A549 (cell line): ENCODE measurements at regions not wholly inside any gene's neighbourhood (a gene's known extent, or its start where the extent isn't known, plus 50 kb on each side); places are given as distances from the start of the nearest gene placed in this dataset.
A peak's percentile ranks its signal among the peaks of the same experiment; 100 is the strongest.

ENCODE experiments used
- ATAC-seq, 2 experiments: fragments of 200-7000 bp in 1 of 2; fragments of >200 bp in 1 of 2; cut with Nextera tagmentation in 1 of 2; cut with Tn5 transposase in 1 of 2; 3 replicates each; pipeline versions ENCODE4 v1.8.0 to v1.9.1; 2018 to 2020; ENCODE audit warnings: mild to moderate bottlenecking in 1 of 2, moderate library complexity in 1 of 2
- CTCF ChIA-PET: fragments of 300-600 bp; sonication (Branson Sonifier 250); formaldehyde crosslinking; extraction: SDS; loops from one replicate; lab custom pipeline; 2021; ENCODE audit warnings: antibody characterized with exemption, inconsistent platforms; lab: Yijun Ruan, JAX
- POLR2A ChIA-PET: fragments of 350-600 bp; formaldehyde crosslinking; extraction: SDS; loops from one replicate; lab custom pipeline; 2021; ENCODE audit warnings: antibody characterized with exemption, inconsistent platforms; lab: Yijun Ruan, JAX
- DNase-seq, 2 experiments: peaks; one replicate each; pipeline versions ENCODE4 v3.0.0 to v3.0.0-alpha.2; 2011 to 2016; ENCODE audit warnings: low read depth in 1 of 2, low spot score in 1 of 2
- FAIRE-seq: peaks from 2 replicates; lab custom pipeline; 2011; peaks lifted over from hg19 to GRCh38; lab: Jason Lieb, UNC
- H3K27ac ChIP-seq, 2 experiments: fragments of >200 bp; sonication (Bioruptor Twin); formaldehyde crosslinking; 3 replicates each; pipeline ENCODE4 v1.5.1; 2016 to 2017
- H3K4me1 ChIP-seq: fragments of >200 bp; sonication (Bioruptor Twin); formaldehyde crosslinking; 3 replicates; pipeline ENCODE4 v1.6.1; 2016
- H3K4me2 ChIP-seq: fragments of >200 bp; sonication (Bioruptor Twin); formaldehyde crosslinking; 3 replicates; pipeline ENCODE4 v1.6.1; 2016
- H3K4me3 ChIP-seq: fragments of >200 bp; sonication (Bioruptor Twin); formaldehyde crosslinking; 3 replicates; pipeline ENCODE4 v1.5.1; 2016
- H3K9me3 ChIP-seq: fragments of >200 bp; sonication (Bioruptor Twin); formaldehyde crosslinking; 3 replicates; pipeline ENCODE4 v1.6.1; 2016
- BHLHE40 ChIP-seq: IDR thresholded peaks from 2 replicates; pipeline ENCODE4 v1.6.1; 2012; ENCODE audit warnings: low read depth, low read length, inconsistent platforms
- CBX8 ChIP-seq: fragments of 200-600 bp; sonication (generic); IDR thresholded peaks from 2 replicates; pipeline ENCODE4 v1.6.1; 2016
- CHD4 ChIP-seq: fragments of 200-600 bp; sonication (generic); IDR thresholded peaks from 2 replicates; pipeline ENCODE4 v1.6.1; 2016; ENCODE audit warnings: antibody characterized with exemption, mild to moderate bottlenecking, borderline replicate concordance
- EHF ChIP-seq: fragments of 250-450 bp; sonication (Bioruptor Pico); IDR thresholded peaks from 2 replicates; pipeline ENCODE4 v1.5.0; 2020; ENCODE audit warnings: mild to moderate bottlenecking
- EHMT2 ChIP-seq: fragments of 200-600 bp; sonication (generic); IDR thresholded peaks from 2 replicates; pipeline ENCODE4 v1.6.1; 2016; ENCODE audit warnings: antibody characterized with exemption, low read depth, mild to moderate bottlenecking, moderate library complexity
- HEYL ChIP-seq: fragments of 250-450 bp; sonication (Bioruptor Pico); IDR thresholded peaks from 2 replicates; pipeline ENCODE4 v1.8.0; 2021; ENCODE audit warnings: mild to moderate bottlenecking, moderate library complexity
- HOXA7 ChIP-seq: fragments of 250-450 bp; sonication (Bioruptor Pico); IDR thresholded peaks from 2 replicates; pipeline ENCODE4 v1.5.0; 2020; ENCODE audit warnings: mild to moderate bottlenecking, moderate library complexity
- HOXB5 ChIP-seq: fragments of 250-450 bp; sonication (Bioruptor Pico); IDR thresholded peaks from 2 replicates; pipeline ENCODE4 v1.5.0; 2020; ENCODE audit warnings: mild to moderate bottlenecking, moderate library complexity
- JUNB ChIP-seq: fragments of >200 bp; sonication (Bioruptor Twin); formaldehyde crosslinking; IDR thresholded peaks from 2 replicates; pipeline ENCODE4 v1.6.1; 2016
- MAFK ChIP-seq: fragments of 450-650 bp; IDR thresholded peaks from 2 replicates; pipeline ENCODE4 v1.6.1; 2014; ENCODE audit not compliant: partially characterized antibody
- MAZ ChIP-seq: fragments of 150-350 bp; IDR thresholded peaks from 2 replicates; pipeline ENCODE4 v1.6.1; 2014; ENCODE audit warnings: antibody characterized with exemption, low read depth, low read length, borderline replicate concordance
- PHF8 ChIP-seq: fragments of 200-600 bp; sonication (generic); IDR thresholded peaks from 2 replicates; pipeline ENCODE4 v1.6.1; 2016; ENCODE audit warnings: low read depth, mild to moderate bottlenecking, antibody characterized with exemption, moderate library complexity, borderline replicate concordance
- POLR2AphosphoS2 ChIP-seq: conservative IDR thresholded peaks from 2 replicates; pipeline ENCODE4 v1.6.1; 2012; ENCODE audit warnings: low read length, improper control_type of control experiment, inconsistent platforms
- TP53 ChIP-seq: fragments of 250-450 bp; sonication (Bioruptor Pico); IDR thresholded peaks from 2 replicates; pipeline ENCODE4 v1.5.0; 2021; ENCODE audit warnings: mild to moderate bottlenecking, moderate library complexity
- ZFP36 ChIP-seq: fragments of 450-650 bp; IDR thresholded peaks from 2 replicates; pipeline ENCODE4 v1.6.1; 2014; ENCODE audit warnings: borderline replicate concordance; ENCODE audit not compliant: partially characterized antibody
- WGBS: methylation state at CpG from one replicate; pipeline ENCODE4 v1.1.6; 2017; ENCODE audit errors: missing lambda C conversion rate; 5-methylcytosine and 5-hydroxymethylcytosine counted together
- TF ChIP-seq, protein P1 (sequence below): fragments of 250-450 bp; sonication (Bioruptor Pico); IDR thresholded peaks from 2 replicates; pipeline ENCODE4 v1.5.0; 2021; ENCODE audit warnings: mild to moderate bottlenecking, moderate library complexity, borderline replicate concordance
- TF ChIP-seq, protein P2 (sequence below): IDR thresholded peaks from 2 replicates; pipeline ENCODE4 v1.6.1; 2012
- TF ChIP-seq, protein P3 (sequence below): fragments of 450-650 bp; IDR thresholded peaks from 2 replicates; pipeline ENCODE4 v1.6.1; 2014; ENCODE audit warnings: antibody characterized with exemption
- TF ChIP-seq, protein P4 (sequence below): fragments of >200 bp; sonication (Bioruptor Twin); formaldehyde crosslinking; IDR thresholded peaks from 3 replicates; pipeline ENCODE4 v1.5.1; 2016
- TF ChIP-seq, protein P5 (sequence below): fragments of >200 bp; sonication (Bioruptor Twin); formaldehyde crosslinking; IDR thresholded peaks from 2 replicates; pipeline ENCODE4 v1.6.1; 2016
- TF ChIP-seq, protein P6 (sequence below): IDR thresholded peaks from 2 replicates; pipeline ENCODE4 v1.6.1; 2012; ENCODE audit warnings: low read depth, borderline replicate concordance

DNA sequence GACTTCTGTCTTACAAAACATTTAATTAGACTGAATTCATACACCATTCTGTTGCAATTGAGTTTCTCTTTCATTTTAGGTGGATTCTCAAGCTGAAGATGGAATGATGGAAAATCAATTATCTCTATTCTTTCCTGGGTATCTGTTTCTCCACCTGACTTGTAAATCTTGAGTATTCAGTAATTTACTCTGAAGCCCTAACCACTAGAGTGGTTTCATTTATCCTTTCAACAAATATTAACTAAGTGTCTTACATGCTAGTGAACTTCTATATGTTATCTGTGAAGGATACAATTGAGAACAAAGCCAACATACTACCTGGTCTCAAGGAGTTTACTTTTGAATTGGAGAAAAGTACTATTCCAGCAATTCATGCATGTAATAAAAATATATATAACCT lies 94.1 kb upstream of the ZNF804A start (continued):
- TF ChIP-seq, protein P1, sequence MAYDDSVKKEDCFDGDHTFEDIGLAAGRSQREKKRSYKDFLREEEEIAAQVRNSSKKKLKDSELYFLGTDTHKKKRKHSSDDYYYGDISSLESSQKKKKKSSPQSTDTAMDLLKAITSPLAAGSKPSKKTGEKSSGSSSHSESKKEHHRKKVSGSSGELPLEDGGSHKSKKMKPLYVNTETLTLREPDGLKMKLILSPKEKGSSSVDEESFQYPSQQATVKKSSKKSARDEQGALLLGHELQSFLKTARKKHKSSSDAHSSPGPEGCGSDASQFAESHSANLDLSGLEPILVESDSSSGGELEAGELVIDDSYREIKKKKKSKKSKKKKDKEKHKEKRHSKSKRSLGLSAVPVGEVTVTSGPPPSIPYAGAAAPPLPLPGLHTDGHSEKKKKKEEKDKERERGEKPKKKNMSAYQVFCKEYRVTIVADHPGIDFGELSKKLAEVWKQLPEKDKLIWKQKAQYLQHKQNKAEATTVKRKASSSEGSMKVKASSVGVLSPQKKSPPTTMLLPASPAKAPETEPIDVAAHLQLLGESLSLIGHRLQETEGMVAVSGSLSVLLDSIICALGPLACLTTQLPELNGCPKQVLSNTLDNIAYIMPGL, result no peak
- TF ChIP-seq EHF (CRISPR knock-in tag) (no peak), HEYL (CRISPR knock-in tag) (no peak), HOXB5 (CRISPR knock-in tag) (no peak), POLR2AphosphoS2 (no peak), MAZ (no peak), ZFP36 (no peak)
- TF ChIP-seq, protein P2, sequence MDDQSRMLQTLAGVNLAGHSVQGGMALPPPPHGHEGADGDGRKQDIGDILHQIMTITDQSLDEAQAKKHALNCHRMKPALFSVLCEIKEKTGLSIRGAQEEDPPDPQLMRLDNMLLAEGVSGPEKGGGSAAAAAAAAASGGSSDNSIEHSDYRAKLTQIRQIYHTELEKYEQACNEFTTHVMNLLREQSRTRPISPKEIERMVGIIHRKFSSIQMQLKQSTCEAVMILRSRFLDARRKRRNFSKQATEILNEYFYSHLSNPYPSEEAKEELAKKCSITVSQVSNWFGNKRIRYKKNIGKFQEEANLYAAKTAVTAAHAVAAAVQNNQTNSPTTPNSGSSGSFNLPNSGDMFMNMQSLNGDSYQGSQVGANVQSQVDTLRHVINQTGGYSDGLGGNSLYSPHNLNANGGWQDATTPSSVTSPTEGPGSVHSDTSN, result no peak
- TF ChIP-seq, all 56 proteins: peak for 0

DNA sequence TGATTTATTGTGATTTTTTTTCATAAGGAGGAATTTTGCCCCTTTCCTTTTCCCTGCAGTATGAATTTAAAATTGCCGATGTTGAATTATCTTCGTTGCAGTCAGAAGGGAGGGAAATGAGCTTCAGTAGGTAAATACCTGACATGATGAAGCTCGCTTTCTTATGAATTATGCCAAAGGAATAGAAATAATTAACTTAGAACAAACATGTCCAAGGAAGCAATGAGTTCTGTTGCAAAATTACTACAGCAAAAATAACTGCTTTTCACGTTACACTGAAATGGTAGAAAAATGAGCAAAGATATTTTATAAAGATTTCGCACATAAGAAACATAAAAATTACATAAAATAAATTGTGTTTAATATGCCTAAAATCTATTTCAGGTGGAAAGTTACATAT lies 91.1 kb upstream of the ZNF804A start:
- TF ChIP-seq TP53 (CRISPR knock-in tag), result no peak
- TF ChIP-seq, protein P3, sequence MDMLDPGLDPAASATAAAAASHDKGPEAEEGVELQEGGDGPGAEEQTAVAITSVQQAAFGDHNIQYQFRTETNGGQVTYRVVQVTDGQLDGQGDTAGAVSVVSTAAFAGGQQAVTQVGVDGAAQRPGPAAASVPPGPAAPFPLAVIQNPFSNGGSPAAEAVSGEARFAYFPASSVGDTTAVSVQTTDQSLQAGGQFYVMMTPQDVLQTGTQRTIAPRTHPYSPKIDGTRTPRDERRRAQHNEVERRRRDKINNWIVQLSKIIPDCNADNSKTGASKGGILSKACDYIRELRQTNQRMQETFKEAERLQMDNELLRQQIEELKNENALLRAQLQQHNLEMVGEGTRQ, result no peak
- no peak for TF ChIP-seq JUNB
- no peak for TF ChIP-seq HOXA7 (CRISPR knock-in tag)
- TF ChIP-seq BHLHE40, result no peak
- TF ChIP-seq CBX8, result no peak
- TF ChIP-seq, protein P4, sequence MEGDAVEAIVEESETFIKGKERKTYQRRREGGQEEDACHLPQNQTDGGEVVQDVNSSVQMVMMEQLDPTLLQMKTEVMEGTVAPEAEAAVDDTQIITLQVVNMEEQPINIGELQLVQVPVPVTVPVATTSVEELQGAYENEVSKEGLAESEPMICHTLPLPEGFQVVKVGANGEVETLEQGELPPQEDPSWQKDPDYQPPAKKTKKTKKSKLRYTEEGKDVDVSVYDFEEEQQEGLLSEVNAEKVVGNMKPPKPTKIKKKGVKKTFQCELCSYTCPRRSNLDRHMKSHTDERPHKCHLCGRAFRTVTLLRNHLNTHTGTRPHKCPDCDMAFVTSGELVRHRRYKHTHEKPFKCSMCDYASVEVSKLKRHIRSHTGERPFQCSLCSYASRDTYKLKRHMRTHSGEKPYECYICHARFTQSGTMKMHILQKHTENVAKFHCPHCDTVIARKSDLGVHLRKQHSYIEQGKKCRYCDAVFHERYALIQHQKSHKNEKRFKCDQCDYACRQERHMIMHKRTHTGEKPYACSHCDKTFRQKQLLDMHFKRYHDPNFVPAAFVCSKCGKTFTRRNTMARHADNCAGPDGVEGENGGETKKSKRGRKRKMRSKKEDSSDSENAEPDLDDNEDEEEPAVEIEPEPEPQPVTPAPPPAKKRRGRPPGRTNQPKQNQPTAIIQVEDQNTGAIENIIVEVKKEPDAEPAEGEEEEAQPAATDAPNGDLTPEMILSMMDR, result no peak
- TF ChIP-seq PHF8, result no peak
- TF ChIP-seq MAZ, result no peak
- TF ChIP-seq, protein P5, sequence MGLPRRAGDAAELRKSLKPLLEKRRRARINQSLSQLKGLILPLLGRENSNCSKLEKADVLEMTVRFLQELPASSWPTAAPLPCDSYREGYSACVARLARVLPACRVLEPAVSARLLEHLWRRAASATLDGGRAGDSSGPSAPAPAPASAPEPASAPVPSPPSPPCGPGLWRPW, result no peak
- no peak for TF ChIP-seq CHD4
- TF ChIP-seq, protein P6, sequence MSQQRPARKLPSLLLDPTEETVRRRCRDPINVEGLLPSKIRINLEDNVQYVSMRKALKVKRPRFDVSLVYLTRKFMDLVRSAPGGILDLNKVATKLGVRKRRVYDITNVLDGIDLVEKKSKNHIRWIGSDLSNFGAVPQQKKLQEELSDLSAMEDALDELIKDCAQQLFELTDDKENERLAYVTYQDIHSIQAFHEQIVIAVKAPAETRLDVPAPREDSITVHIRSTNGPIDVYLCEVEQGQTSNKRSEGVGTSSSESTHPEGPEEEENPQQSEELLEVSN, result no peak
- no peak for TF ChIP-seq EHMT2
- no peak for FAIRE-seq

DNA sequence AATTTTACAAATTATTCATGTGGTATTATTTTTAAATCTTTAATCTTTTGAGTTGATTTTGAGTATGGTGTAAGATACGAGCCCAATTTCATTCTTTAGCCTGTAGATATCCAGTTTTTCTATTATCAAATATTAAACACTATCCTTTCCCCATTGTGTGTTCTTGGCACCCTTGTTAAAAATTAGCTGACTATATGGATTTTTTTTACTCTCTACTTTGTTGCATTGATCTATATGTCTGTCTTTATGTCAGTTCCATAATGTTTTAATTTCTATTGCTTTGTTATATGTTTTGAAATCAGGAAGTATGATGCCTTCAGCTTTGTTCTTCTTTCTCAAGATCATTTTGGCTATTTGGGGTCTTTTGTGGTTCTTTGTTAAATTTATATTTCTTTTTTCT lies 80.9 kb upstream of the ZNF804A start:
- CTCF ChIA-PET, result no interaction called here
- no peak for FAIRE-seq

More for the DNA sequence above, 91.1 kb upstream of the ZNF804A start:
- 33% methylated on average over 5 of the region's 5 CpGs for WGBS
- ChIA-PET POLR2A (no interaction called here), CTCF (no interaction called here)
- Histone ChIP-seq H3K9me3 (no peaks in the 10 kb centered on the region), H3K4me1 (no peaks in the 10 kb centered on the region), H3K27ac (no peak overlapping the region), H3K4me2 (no peak overlapping the region), H3K4me3 (no peak overlapping the region)
- no peak for DNase-seq
- ATAC-seq, result no peak

More for the DNA sequence above, 80.9 kb upstream of the ZNF804A start:
- POLR2A ChIA-PET, result no interaction called here
- 15% methylated on average over 1 of the region's 1 CpG for WGBS
- TF ChIP-seq, protein P5, result no peak
- peak; percentile 22 for TF ChIP-seq MAFK
- TF ChIP-seq, all 56 proteins: peak for 1
- DNase-seq (no peak), ATAC-seq (no peak)
- no peaks in the 10 kb centered on the region for H3K9me3 ChIP-seq
- H3K4me2 ChIP-seq, result no peak overlapping the region
- H3K27ac ChIP-seq, result no peak overlapping the region
- H3K4me3 ChIP-seq, result no peak overlapping the region
- no peaks in the 10 kb centered on the region for H3K4me1 ChIP-seq
